Ascending aorta (tissue), 2 donors: ENCODE measurements at regions not wholly inside any gene's neighbourhood (a gene's known extent, or its start where the extent isn't known, plus 50 kb on each side); places are given as distances from the start of the nearest gene placed in this dataset.

ENCODE experiments used
- DNase-seq, 2 donors: peaks; one replicate each; pipeline ENCODE4 v3.0.0-alpha.2; 2019; ENCODE audit warnings: low spot score in 2 of 2
- H3K27ac ChIP-seq, 2 donors: fragments of 200-600 bp; sonication (generic); one replicate each; pipeline ENCODE4 v1.5.1; 2016 to 2017; ENCODE audit warnings: mild to moderate bottlenecking in 1 of 2
- H3K27me3 ChIP-seq: fragments of 200-600 bp; sonication (generic); one replicate; pipeline ENCODE4 v1.5.1; 2017
- H3K36me3 ChIP-seq, 2 donors: fragments of 200-600 bp; sonication (generic); one replicate each; pipeline ENCODE4 v1.5.1; 2016
- H3K4me1 ChIP-seq, 2 donors: fragments of 200-600 bp; sonication (generic); one replicate each; pipeline ENCODE4 v1.5.1; 2016 to 2017; ENCODE audit warnings: mild to moderate bottlenecking in 1 of 2
- H3K4me3 ChIP-seq, 2 donors: fragments of 200-600 bp; sonication (generic); one replicate each; pipeline ENCODE4 v1.5.1; 2016 to 2017; ENCODE audit warnings: mild to moderate bottlenecking in 1 of 2
- H3K9me3 ChIP-seq, 2 donors: fragments of 200-600 bp; sonication (generic); one replicate each; pipeline ENCODE4 v1.5.1; 2016
- CTCF ChIP-seq, 3 experiments: fragments of 200-600 bp in 2 of 3; fragments of 450-650 bp in 1 of 3; sonication (generic) in 2 of 3; IDR thresholded peaks; one replicate each; pipeline ENCODE4 v1.5.1; 2016 to 2019; ENCODE audit warnings: antibody characterized with exemption in 3 of 3, mild to moderate bottlenecking in 1 of 3, moderate library complexity in 1 of 3
- intact Hi-C: fragments of 100-400 bp; cut with DNase I; formaldehyde crosslinking; loops from one replicate; pipeline ENCODE4 v1.15.1; 2023

GRCh38 chr9:108083796-108084352, 594.3 kb upstream of the KLF4 start:
- no peaks in the 10 kb centered on the region for H3K4me1 ChIP-seq
- intact Hi-C loops: no loop called here
- H3K27ac ChIP-seq: no peak overlapping the region
- H3K27me3 ChIP-seq: no peaks in the 10 kb centered on the region
- H3K36me3 ChIP-seq: no peaks in the 10 kb centered on the region
- H3K9me3 ChIP-seq: no peaks in the 10 kb centered on the region
- no peak for TF ChIP-seq CTCF (IDR thresholded peaks at IDR 0.05)
- no peak overlapping the region for H3K4me3 ChIP-seq
- no peak for DNase-seq

GRCh38 chr9:108083160-108083750, 593.7 kb upstream of the KLF4 start:
- Histone ChIP-seq H3K36me3 (no peaks in the 10 kb centered on the region), H3K4me3 (no peak overlapping the region), H3K27ac (no peak overlapping the region), H3K4me1 (no peaks in the 10 kb centered on the region), H3K9me3 (no peaks in the 10 kb centered on the region), H3K27me3 (no peaks in the 10 kb centered on the region)
- no peak for DNase-seq
- TF ChIP-seq CTCF (IDR thresholded peaks at IDR 0.05): no peak
- intact Hi-C loops: no loop called here

- Histone ChIP-seq H3K27me3 (no peaks in the 10 kb centered on the region), H3K27ac (no peak overlapping the region), H3K9me3 (no peaks in the 10 kb centered on the region), H3K4me1 (no peaks in the 10 kb centered on the region), H3K36me3 (no peaks in the 10 kb centered on the region), H3K4me3 (no peak overlapping the region)
- intact Hi-C loops: no loop called here
- DNase-seq: no peak
- TF ChIP-seq CTCF (IDR thresholded peaks at IDR 0.05): no peak
These were observed 591.5 kb upstream of the KLF4 start for GRCh38 chr9:108081112-108081511.

GRCh38 chr9:108080285-108080684, 590.7 kb upstream of the KLF4 start:
- TF ChIP-seq CTCF (IDR thresholded peaks at IDR 0.05): no peak
- H3K36me3 ChIP-seq: no peaks in the 10 kb centered on the region
- H3K4me1 ChIP-seq: no peaks in the 10 kb centered on the region
- H3K4me3 ChIP-seq: no peak overlapping the region
- intact Hi-C loops: no loop called here
- no peaks in the 10 kb centered on the region for H3K27me3 ChIP-seq
- H3K27ac ChIP-seq: no peak overlapping the region
- H3K9me3 ChIP-seq: no peaks in the 10 kb centered on the region
- DNase-seq: no peak

- Histone ChIP-seq H3K27ac (no peak overlapping the region), H3K27me3 (no peaks in the 10 kb centered on the region), H3K4me3 (no peak overlapping the region), H3K4me1 (no peaks in the 10 kb centered on the region), H3K9me3 (no peaks in the 10 kb centered on the region), H3K36me3 (no peaks in the 10 kb centered on the region)
- DNase-seq: no peak
- no peak for TF ChIP-seq CTCF (IDR thresholded peaks at IDR 0.05)
- intact Hi-C loops: no loop called here
These were observed 589.2 kb upstream of the KLF4 start for GRCh38 chr9:108078811-108079210.

- no peak for TF ChIP-seq CTCF (IDR thresholded peaks at IDR 0.05)
- Histone ChIP-seq H3K4me1 (no peaks in the 10 kb centered on the region), H3K4me3 (no peak overlapping the region), H3K9me3 (no peaks in the 10 kb centered on the region), H3K27me3 (no peaks in the 10 kb centered on the region), H3K36me3 (no peaks in the 10 kb centered on the region), H3K27ac (no peak overlapping the region)
- no peak for DNase-seq
- intact Hi-C loops: no loop called here
These were observed 588.8 kb upstream of the KLF4 start for GRCh38 chr9:108078375-108078774.
